B cell (primary cell): ENCODE measurements at regions not wholly inside any gene's neighbourhood (a gene's known extent, or its start where the extent isn't known, plus 50 kb on each side); places are given as distances from the start of the nearest gene placed in this dataset.

ENCODE experiments used
- ATAC-seq: fragments of 200-7000 bp; cut with Tn5 transposase; one replicate; pipeline ENCODE4 v1.10.0; 2021; ENCODE audit warnings: low read depth, mild to moderate bottlenecking, moderate number of reproducible peaks, moderate library complexity
- CTCF ChIA-PET: fragments of 350-600 bp; sonication (Branson Sonifier 250); formaldehyde crosslinking; loops from one replicate; lab custom pipeline; 2021; ENCODE audit warnings: antibody characterized with exemption, inconsistent platforms; lab: Charles Lee
- POLR2A ChIA-PET: fragments of 350-600 bp; sonication (Branson Sonifier 250); formaldehyde crosslinking; loops from one replicate; lab custom pipeline; 2021; ENCODE audit warnings: antibody characterized with exemption; lab: Charles Lee
- DNase-seq: peaks from one replicate; pipeline ENCODE4 v3.0.0; 2013
- H2AFZ ChIP-seq: 2 replicates; pipeline ENCODE4 v1.6.1; 2012; ENCODE audit warnings: mild to moderate bottlenecking, low read depth, low read length; ENCODE audit not compliant: insufficient read depth, poor library complexity, severe bottlenecking
- H3K27ac ChIP-seq, 2 donors: 1 replicate in 1 of 2; 2 replicates in 1 of 2; pipeline ENCODE4 v1.5.1; 2012 to 2013; ENCODE audit warnings: low read length in 2 of 2, mild to moderate bottlenecking in 2 of 2, moderate library complexity in 1 of 2
- H3K27me3 ChIP-seq, 4 experiments: fragments of 200-600 bp in 1 of 4; sonication (generic) in 1 of 4; replicated peaks in 1 of 4; 1 replicate in 2 of 4; 2 replicates in 2 of 4; pipeline versions ENCODE4 v1.6.1 to v1.7.0; 2013 to 2016; ENCODE audit warnings: low read length in 3 of 4, mild to moderate bottlenecking in 2 of 4, mixed read lengths in 1 of 4, moderate library complexity in 1 of 4; ENCODE audit not compliant: insufficient read depth in 4 of 4, control insufficient read depth in 3 of 4; ENCODE audit errors: control extremely low read depth in 1 of 4
- H3K36me3 ChIP-seq, 2 experiments: replicated peaks in 1 of 2; 1 replicate in 1 of 2; 2 replicates in 1 of 2; pipeline versions ENCODE4 v1.6.1 to v1.7.1; 2013; ENCODE audit warnings: low read length in 1 of 2; ENCODE audit not compliant: insufficient read depth in 2 of 2, control insufficient read depth in 1 of 2; ENCODE audit errors: control extremely low read depth in 1 of 2, extremely low read depth in 1 of 2
- H3K4me1 ChIP-seq, 2 donors: fragments of 200-600 bp in 1 of 2; sonication (generic) in 1 of 2; 1 replicate in 1 of 2; 2 replicates in 1 of 2; pipeline versions ENCODE4 v1.5.1 to v1.6.1; 2013 to 2017; ENCODE audit warnings: low read length in 2 of 2; ENCODE audit not compliant: control insufficient read depth in 2 of 2, insufficient read depth in 2 of 2
- H3K4me2 ChIP-seq: replicated peaks from 2 replicates; pipeline ENCODE3; 2012; ENCODE audit warnings: mild to moderate bottlenecking, low read depth, low read length; ENCODE audit not compliant: poor library complexity, severe bottlenecking
- H3K4me3 ChIP-seq, 5 experiments: fragments of 200-600 bp in 1 of 5; sonication (generic) in 1 of 5; 1 replicate in 3 of 5; 2 replicates in 2 of 5; pipeline versions ENCODE4 v1.5.1 to v1.7.0; 2011 to 2016; ENCODE audit warnings: low read length in 4 of 5, mild to moderate bottlenecking in 4 of 5, low read depth in 2 of 5, control low read depth in 1 of 5, moderate library complexity in 1 of 5; ENCODE audit not compliant: insufficient read depth in 1 of 5; ENCODE audit errors: control extremely low read depth in 1 of 5, extremely low read depth in 1 of 5
- H3K79me2 ChIP-seq: fragments of 200-600 bp; sonication (generic); one replicate; pipeline ENCODE4 v1.6.0; 2016; ENCODE audit warnings: low read length; ENCODE audit not compliant: control insufficient read depth, insufficient read depth
- H3K9ac ChIP-seq: fragments of 200-600 bp; sonication (generic); 2 replicates; pipeline ENCODE4 v1.6.1; 2017; ENCODE audit warnings: mild to moderate bottlenecking, low read length, moderate library complexity
- H3K9me3 ChIP-seq, 3 donors: one replicate each; pipeline versions ENCODE4 v1.6.1 to v1.7.1; 2013; ENCODE audit warnings: low read length in 2 of 3; ENCODE audit not compliant: control insufficient read depth in 2 of 3, insufficient read depth in 1 of 3; ENCODE audit errors: control extremely low read depth in 1 of 3
- H4K20me1 ChIP-seq: 2 replicates; pipeline ENCODE4 v1.6.0; 2012; ENCODE audit warnings: mild to moderate bottlenecking, low read length; ENCODE audit not compliant: insufficient read depth, control insufficient read depth, poor library complexity, severe bottlenecking
- H3K27ac Mint-ChIP-seq: one replicate; pipeline ENCODE4 v1.8.0; 2021; ENCODE audit warnings: mixed read lengths
- H3K27me3 Mint-ChIP-seq: one replicate; pipeline ENCODE4 v1.8.0; 2021; ENCODE audit warnings: mixed read lengths
- H3K4me1 Mint-ChIP-seq: one replicate; pipeline ENCODE4 v1.8.0; 2021; ENCODE audit warnings: mixed read lengths
- H3K4me3 Mint-ChIP-seq: one replicate; pipeline ENCODE4 v1.8.0; 2021; ENCODE audit warnings: mixed read lengths
- H3K9me3 Mint-ChIP-seq: one replicate; pipeline ENCODE4 v1.8.0; 2022; ENCODE audit warnings: mixed read lengths; ENCODE audit not compliant: insufficient read depth
- CTCF ChIP-seq: fragments of 200-600 bp; IDR thresholded peaks from one replicate; pipeline ENCODE4 v1.8.0; 2022; ENCODE audit warnings: antibody characterized with exemption, mild to moderate bottlenecking
- EZH2 ChIP-seq: IDR thresholded peaks from 2 replicates; pipeline ENCODE4 v1.6.1; 2012; ENCODE audit warnings: borderline replicate concordance, low read depth, mild to moderate bottlenecking, moderate library complexity, low read length; ENCODE audit not compliant: insufficient read depth, poor library complexity, severe bottlenecking
- WGBS: methylation state at CpG from one replicate; pipeline ENCODE4 v1.1.5; 2013; ENCODE audit warnings: missing lambda C conversion rate; ENCODE audit not compliant: insufficient coverage; 5-methylcytosine and 5-hydroxymethylcytosine counted together
- intact Hi-C: fragments of 100-400 bp; cut with micrococcal nuclease; formaldehyde crosslinking; loops from one replicate; pipeline ENCODE4 v1.10.0; 2022

DNA sequence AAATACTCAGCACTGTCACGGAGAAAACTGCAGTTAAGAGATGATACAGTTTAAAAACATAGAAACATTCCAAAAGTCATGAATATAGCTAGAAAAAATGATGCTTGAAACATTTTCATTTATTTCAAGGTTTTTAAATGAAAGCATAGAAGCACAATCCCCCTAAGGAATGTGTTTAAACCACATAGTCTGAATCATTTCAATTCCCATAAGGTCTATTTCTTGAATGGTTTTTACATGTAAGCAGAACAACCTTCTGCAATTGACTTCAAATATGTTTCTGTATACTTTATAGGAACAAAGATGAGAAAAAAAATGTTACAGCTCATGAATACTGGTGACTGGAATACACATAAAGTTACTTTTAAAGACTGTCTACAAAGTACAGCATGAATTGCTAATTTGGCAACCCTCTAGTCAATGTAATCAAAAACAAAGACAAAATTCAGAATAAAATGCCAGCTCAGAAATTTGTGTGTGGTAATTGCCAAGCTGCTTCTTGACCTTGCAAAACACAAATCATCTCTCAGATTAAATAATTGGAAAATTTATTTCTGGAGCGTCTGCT, 886.4 kb upstream of the ADGRL3 start:
- Histone ChIP-seq H3K36me3 (no peaks in the 10 kb centered on the region), H3K9ac (no peak overlapping the region), H3K27ac (no peak overlapping the region), H3K4me2 (no peak overlapping the region), H3K27me3 (no peaks in the 10 kb centered on the region), H2AFZ (no peak overlapping the region), H3K4me1 (no peaks in the 10 kb centered on the region), H3K79me2 (no peaks in the 10 kb centered on the region), H3K9me3 (no peaks in the 10 kb centered on the region), H4K20me1 (no peaks in the 10 kb centered on the region), H3K4me3 (no peak overlapping the region)
- no peaks in the 10 kb centered on the region for H3K27me3 Mint-ChIP-seq
- WGBS = no CpG with 5 or more reads among the region's 2 CpGs
- peaks cover 2% of the 10 kb centered on the region for H3K9me3 Mint-ChIP-seq
- ChIA-PET POLR2A (no interaction called here), CTCF (no interaction called here)
- no peaks in the 10 kb centered on the region for H3K4me1 Mint-ChIP-seq
- TF ChIP-seq CTCF (no peak), EZH2 (no peak)
- H3K4me3 Mint-ChIP-seq = no peak overlapping the region
- DNase-seq = no peak
- intact Hi-C loops = no loop called here
- no peak for ATAC-seq
- no peak overlapping the region for H3K27ac Mint-ChIP-seq

DNA sequence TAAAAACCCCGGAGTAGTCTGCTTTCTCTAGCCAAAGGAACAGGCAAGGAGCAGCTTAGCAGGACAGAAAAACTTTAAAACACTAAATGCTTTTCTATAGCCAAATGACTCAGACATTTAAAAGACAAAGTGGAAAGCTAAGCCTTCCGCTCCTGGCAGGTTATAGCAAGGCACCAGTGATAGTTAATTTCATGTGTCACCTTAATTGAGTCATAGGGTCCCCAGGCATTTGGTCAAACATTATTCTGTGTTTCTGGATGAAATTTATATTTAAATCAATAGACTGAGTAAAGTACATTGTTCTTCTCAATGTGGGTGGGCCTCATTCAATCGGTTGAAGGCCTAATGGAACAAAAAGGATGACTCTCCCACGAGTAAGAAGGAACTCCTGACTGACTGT, 885.7 kb upstream of the ADGRL3 start:
- no peaks in the 10 kb centered on the region for H3K36me3 ChIP-seq
- no peak overlapping the region for H3K4me2 ChIP-seq
- no peaks in the 10 kb centered on the region for H3K4me1 ChIP-seq
- H3K27me3 ChIP-seq = no peaks in the 10 kb centered on the region
- POLR2A ChIA-PET = no interaction called here
- intact Hi-C loops = no loop called here
- no peak overlapping the region for H2AFZ ChIP-seq
- no peaks in the 10 kb centered on the region for H3K4me1 Mint-ChIP-seq
- no peaks in the 10 kb centered on the region for H3K27me3 Mint-ChIP-seq
- H4K20me1 ChIP-seq = no peaks in the 10 kb centered on the region
- no peaks in the 10 kb centered on the region for H3K9me3 ChIP-seq
- no peaks in the 10 kb centered on the region for H3K79me2 ChIP-seq
- H3K4me3 Mint-ChIP-seq = no peak overlapping the region
- WGBS = 79% methylated on average over 3 of the region's 4 CpGs
- H3K27ac Mint-ChIP-seq = no peak overlapping the region
- H3K4me3 ChIP-seq = no peak overlapping the region
- no peak overlapping the region for H3K27ac ChIP-seq
- no peak overlapping the region for H3K9ac ChIP-seq
- CTCF ChIA-PET = no interaction called here
- DNase-seq (no peak), ATAC-seq (no peak)
- TF ChIP-seq CTCF (no peak), EZH2 (no peak)
- peaks cover 2% of the 10 kb centered on the region for H3K9me3 Mint-ChIP-seq
